ENCODE measurements at regions not wholly inside any gene's neighbourhood (a gene's known extent, or its start where the extent isn't known, plus 50 kb on each side); places are given as distances from the start of the nearest gene placed in this dataset.

DNA sequence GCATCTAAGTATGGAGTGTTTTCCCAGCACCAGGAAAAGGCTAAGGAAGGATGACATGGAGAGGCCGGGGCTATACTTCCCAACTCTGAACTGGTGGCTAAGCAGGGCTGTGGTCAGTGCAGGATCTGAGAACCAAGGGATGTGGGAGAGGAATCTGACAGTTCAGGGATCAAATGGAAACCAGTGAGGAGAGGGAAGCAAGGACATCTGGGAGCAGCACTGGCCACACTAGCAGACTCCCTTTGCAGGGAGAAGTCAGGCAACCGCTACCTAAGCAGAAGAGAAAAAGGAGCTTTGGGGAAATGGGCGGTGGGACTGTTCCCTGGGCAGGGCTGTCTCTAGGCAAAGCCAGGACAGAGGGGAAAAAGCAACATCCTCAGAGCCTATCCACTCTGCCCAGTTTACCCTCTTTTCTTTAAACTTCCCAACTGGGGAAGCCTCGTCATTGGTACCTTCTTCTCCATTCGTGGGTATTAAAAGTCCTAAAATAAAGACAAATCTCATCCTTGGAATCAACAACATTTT, 105.8 kb upstream of the MEIS1 start:
- TF ChIP-seq, protein P1, sequence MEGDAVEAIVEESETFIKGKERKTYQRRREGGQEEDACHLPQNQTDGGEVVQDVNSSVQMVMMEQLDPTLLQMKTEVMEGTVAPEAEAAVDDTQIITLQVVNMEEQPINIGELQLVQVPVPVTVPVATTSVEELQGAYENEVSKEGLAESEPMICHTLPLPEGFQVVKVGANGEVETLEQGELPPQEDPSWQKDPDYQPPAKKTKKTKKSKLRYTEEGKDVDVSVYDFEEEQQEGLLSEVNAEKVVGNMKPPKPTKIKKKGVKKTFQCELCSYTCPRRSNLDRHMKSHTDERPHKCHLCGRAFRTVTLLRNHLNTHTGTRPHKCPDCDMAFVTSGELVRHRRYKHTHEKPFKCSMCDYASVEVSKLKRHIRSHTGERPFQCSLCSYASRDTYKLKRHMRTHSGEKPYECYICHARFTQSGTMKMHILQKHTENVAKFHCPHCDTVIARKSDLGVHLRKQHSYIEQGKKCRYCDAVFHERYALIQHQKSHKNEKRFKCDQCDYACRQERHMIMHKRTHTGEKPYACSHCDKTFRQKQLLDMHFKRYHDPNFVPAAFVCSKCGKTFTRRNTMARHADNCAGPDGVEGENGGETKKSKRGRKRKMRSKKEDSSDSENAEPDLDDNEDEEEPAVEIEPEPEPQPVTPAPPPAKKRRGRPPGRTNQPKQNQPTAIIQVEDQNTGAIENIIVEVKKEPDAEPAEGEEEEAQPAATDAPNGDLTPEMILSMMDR (IDR thresholded peaks at IDR 0.05; ENCODE audit: control extremely low read depth in 1 of 3, insufficient read depth in 1 of 3, low read depth in 1 of 3, low read length in 3 of 3): no peak
- TF ChIP-seq TAF1 (IDR thresholded peaks at IDR 0.05; ENCODE audit: low read depth, low read length) (no peak), EP300 (IDR thresholded peaks at IDR 0.05; ENCODE audit: borderline replicate concordance in 1 of 2, low read depth in 2 of 2, low read length in 2 of 2) (no peak), POLR2A (IDR thresholded peaks at IDR 0.05; ENCODE audit: control extremely low read depth in 1 of 2, low read depth in 2 of 2, low read length in 2 of 2) (no peak), POLR2AphosphoS5 (IDR thresholded peaks at IDR 0.05; ENCODE audit: low read depth, low read length) (no peak), RBBP5 (IDR thresholded peaks at IDR 0.05; ENCODE audit: borderline replicate concordance, low read depth, low read length) (no peak), EGR1 (IDR thresholded peaks at IDR 0.05; ENCODE audit: borderline replicate concordance, low read depth, low read length) (no peak)
- TF ChIP-seq, protein P2, sequence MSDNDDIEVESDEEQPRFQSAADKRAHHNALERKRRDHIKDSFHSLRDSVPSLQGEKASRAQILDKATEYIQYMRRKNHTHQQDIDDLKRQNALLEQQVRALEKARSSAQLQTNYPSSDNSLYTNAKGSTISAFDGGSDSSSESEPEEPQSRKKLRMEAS (IDR thresholded peaks at IDR 0.05): no peak
- TF ChIP-seq, protein P3, sequence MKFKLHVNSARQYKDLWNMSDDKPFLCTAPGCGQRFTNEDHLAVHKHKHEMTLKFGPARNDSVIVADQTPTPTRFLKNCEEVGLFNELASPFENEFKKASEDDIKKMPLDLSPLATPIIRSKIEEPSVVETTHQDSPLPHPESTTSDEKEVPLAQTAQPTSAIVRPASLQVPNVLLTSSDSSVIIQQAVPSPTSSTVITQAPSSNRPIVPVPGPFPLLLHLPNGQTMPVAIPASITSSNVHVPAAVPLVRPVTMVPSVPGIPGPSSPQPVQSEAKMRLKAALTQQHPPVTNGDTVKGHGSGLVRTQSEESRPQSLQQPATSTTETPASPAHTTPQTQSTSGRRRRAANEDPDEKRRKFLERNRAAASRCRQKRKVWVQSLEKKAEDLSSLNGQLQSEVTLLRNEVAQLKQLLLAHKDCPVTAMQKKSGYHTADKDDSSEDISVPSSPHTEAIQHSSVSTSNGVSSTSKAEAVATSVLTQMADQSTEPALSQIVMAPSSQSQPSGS (IDR thresholded peaks at IDR 0.05; ENCODE audit: low read length): no peak
